Heart right ventricle (tissue), 16 donors: ENCODE measurements at regions not wholly inside any gene's neighbourhood (a gene's known extent, or its start where the extent isn't known, plus 50 kb on each side); places are given as distances from the start of the nearest gene placed in this dataset.

ENCODE experiments used
- ATAC-seq, 8 donors: fragments of 200-7000 bp; cut with Tn5 transposase; one replicate each; pipeline ENCODE4 v1.9.1; 2020; ENCODE audit warnings: mild to moderate bottlenecking in 8 of 8, moderate library complexity in 8 of 8, moderate number of reproducible peaks in 1 of 8
- DNase-seq, 2 donors: peaks; one replicate each; pipeline ENCODE4 v3.0.0-alpha.2; 2020
- H3K27ac ChIP-seq, 10 donors: fragments of 200-600 bp; sonication (generic) in 2 of 10; one replicate each; pipeline versions ENCODE4 v1.5.0 to v1.8.0; 2020 to 2022; ENCODE audit warnings: mild to moderate bottlenecking in 3 of 10
- H3K27me3 ChIP-seq, 7 donors: fragments of 200-600 bp; one replicate each; pipeline ENCODE4 v1.8.0; 2021 to 2022; ENCODE audit warnings: mild to moderate bottlenecking in 2 of 7
- H3K36me3 ChIP-seq, 9 donors: fragments of 200-600 bp; sonication (generic) in 1 of 9; one replicate each; pipeline versions ENCODE4 v1.5.0 to v1.8.0; 2020 to 2022; ENCODE audit warnings: mild to moderate bottlenecking in 2 of 9
- H3K4me1 ChIP-seq, 9 donors: fragments of 200-600 bp; sonication (generic) in 1 of 9; one replicate each; pipeline versions ENCODE4 v1.5.0 to v1.8.0; 2020 to 2022; ENCODE audit warnings: mild to moderate bottlenecking in 4 of 9
- H3K4me3 ChIP-seq, 10 donors: fragments of 200-600 bp; sonication (generic) in 2 of 10; one replicate each; pipeline versions ENCODE4 v1.5.0 to v1.8.0; 2020 to 2022; ENCODE audit warnings: mild to moderate bottlenecking in 7 of 10, moderate library complexity in 2 of 10
- H3K9me3 ChIP-seq, 11 donors: fragments of 200-600 bp in 10 of 11; sonication (generic) in 2 of 11; one replicate each; pipeline versions ENCODE4 v1.5.0 to v1.8.0; 2013 to 2022; ENCODE audit warnings: mild to moderate bottlenecking in 2 of 11, control low read depth in 1 of 11, moderate library complexity in 1 of 11
- WGBS, 2 donors: extraction: QIAGEN DNeasy Blood & Tissue Kit; methylation state at CpG; one replicate each; pipeline ENCODE4 v1.1.7; 2013; ENCODE audit warnings: inconsistent platforms in 1 of 2; 5-methylcytosine and 5-hydroxymethylcytosine counted together
- intact Hi-C, 10 donors: fragments of 100-400 bp; cut with DNase I; formaldehyde crosslinking; loops; one replicate each; pipeline versions ENCODE4 v1.11.1 to v1.14.2; 2022
- TF ChIP-seq, protein P1 (sequence below), 9 donors: fragments of 200-600 bp; sonication (generic) in 2 of 9; IDR thresholded peaks; one replicate each; pipeline versions ENCODE4 v1.5.0 to v1.8.0; 2021 to 2022; ENCODE audit warnings: antibody characterized with exemption in 9 of 9, mild to moderate bottlenecking in 5 of 9, moderate library complexity in 1 of 9
- donor health status: Arrhythmogenic right ventricular cardiomyopathy.
- donor health status: ischemic (EF 13 %, LVEDD 7.1; RV severe dilation, severe dysfunction).
- donor health status: healthy with polysubstance abuse.
- donor health status: DM: no; HTN: yes; CAD: no.
- donor health status: DM: no; HTN: no; CAD: no.
- donor health status: ischemic (EF 25% LVEDD 6.9; RV normal size, moderate dysfunction).
- donor health status: ischemic (EF 25% LVEDD 5.7; RV mildly dilated, moderate dysfunction).
- donor health status: healthy.
- donor health status: DM: yes; HTN: yes; CAD: no.
- donor health status: Ischemic cardiomyopathy.
- donor health status: ischemic (EF 35%, LVEDD 5.7; RV mildly dilated, moderate dysfunction).
- donor health status: nonischemic (EF 11% LVEDD 7.7; RV severe dilation, severe dysfunction).
- donor health status: DM: yes; HTN: yes; CAD: no.
- donor health status: PGD.
- donor health status: ischemic (EF 29% LVEDD 5.4; RV normal size, mild dysfunction).
- donor health status: nonischemic (EF 23%, LVEDD 6.1; RV moderate dilation, normal function).

DNA sequence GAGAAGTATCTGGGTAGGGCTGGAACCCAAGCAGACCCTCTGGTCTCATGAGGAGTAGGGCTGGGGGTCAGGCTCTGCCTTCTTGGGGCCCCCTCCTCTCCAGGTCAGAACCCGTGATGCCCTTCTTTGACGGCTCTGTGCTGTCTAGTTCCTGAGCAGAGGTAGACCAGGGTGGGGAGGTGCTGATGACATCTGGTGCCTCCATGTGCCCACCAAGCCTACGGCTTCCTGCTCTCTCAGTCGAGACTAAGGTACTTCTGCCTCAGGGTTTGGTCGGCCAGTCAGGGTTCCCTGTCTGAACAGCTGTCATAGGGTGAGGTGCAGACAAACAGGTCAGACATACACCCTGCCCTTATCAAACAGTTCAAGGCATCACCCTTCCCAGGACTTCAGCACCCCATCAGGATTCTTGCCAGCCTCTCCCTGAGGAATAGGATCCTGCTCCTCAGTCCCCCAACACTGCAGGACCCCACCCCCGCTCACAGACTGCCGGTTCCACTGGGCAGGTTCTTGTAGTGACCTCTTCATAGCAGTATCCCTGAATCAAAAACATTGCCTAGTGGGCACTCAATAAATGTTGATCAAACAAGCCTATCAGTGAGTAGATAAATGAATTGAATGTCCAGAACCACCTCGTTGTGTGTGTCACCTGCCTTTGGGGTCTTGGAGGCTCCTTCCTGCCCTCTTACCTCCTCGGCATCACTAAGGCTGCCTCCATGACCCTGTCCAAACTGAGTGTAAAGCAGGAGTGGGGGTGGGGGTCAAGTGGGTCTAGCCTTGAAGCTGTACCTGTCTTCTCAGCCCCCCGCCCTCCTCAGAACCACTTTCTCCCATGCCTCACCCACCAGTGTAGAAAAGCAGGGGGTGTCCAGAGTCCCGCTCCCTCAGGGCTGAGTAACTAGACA is 158.2 kb downstream of the BUD13 start:
- H3K4me1 ChIP-seq = no peaks in the 10 kb centered on the region
- no peak for ATAC-seq
- DNase-seq = no peak
- no peak overlapping the region for H3K4me3 ChIP-seq
- peaks cover 0 to 28% (median 8%) of the 10 kb centered on the region in 7 donors for H3K27me3 ChIP-seq
- peaks cover 0 to 3% (median 0%) of the 10 kb centered on the region in 11 donors for H3K9me3 ChIP-seq
- TF ChIP-seq, protein P1, sequence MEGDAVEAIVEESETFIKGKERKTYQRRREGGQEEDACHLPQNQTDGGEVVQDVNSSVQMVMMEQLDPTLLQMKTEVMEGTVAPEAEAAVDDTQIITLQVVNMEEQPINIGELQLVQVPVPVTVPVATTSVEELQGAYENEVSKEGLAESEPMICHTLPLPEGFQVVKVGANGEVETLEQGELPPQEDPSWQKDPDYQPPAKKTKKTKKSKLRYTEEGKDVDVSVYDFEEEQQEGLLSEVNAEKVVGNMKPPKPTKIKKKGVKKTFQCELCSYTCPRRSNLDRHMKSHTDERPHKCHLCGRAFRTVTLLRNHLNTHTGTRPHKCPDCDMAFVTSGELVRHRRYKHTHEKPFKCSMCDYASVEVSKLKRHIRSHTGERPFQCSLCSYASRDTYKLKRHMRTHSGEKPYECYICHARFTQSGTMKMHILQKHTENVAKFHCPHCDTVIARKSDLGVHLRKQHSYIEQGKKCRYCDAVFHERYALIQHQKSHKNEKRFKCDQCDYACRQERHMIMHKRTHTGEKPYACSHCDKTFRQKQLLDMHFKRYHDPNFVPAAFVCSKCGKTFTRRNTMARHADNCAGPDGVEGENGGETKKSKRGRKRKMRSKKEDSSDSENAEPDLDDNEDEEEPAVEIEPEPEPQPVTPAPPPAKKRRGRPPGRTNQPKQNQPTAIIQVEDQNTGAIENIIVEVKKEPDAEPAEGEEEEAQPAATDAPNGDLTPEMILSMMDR (IDR thresholded peaks at IDR 0.05) = no peak
- WGBS, 2 donors = 80% methylated on average over 11 of the region's 11 CpGs
- no peak overlapping the region for H3K27ac ChIP-seq
- intact Hi-C loops = no loop called here
- no peaks in the 10 kb centered on the region for H3K36me3 ChIP-seq

DNA sequence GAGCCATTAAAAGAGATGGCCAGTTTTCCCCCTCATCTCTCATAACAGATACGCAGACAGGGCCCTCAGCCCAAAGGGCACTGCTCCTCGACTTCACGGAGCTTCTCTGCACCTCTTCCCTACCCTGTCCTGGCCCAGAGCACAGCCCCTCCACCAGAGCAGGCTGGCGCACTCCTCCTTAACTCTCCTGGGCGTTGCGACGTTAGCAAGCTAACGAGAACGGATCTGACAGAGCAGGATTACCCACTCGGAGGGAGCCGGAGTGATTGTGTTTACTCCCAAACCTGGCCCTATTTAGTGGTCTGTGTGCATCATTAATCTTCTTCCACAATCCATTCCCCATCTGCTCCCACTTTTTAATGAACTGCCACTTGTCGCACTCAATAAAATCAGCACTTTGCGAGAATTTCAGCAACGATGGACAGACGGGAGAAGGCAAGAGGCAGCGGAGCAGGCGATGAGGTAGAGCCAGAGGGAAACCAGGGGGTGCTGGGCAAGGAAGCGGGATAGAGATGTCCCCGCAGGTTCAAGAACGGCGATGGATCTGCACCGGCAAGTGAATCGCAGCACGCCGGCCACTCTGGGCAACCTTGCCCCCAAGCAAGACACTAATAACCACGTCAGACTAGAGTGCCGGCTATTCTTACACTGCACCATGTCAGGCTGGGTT is 159.4 kb downstream of the BUD13 start:
- Histone ChIP-seq H3K9me3 (peaks cover 0 to 3% (median 0%) of the 10 kb centered on the region in 11 donors), H3K4me1 (no peaks in the 10 kb centered on the region), H3K27me3 (peaks cover 0 to 37% (median 11%) of the 10 kb centered on the region in 7 donors), H3K4me3 (no peak overlapping the region), H3K36me3 (no peaks in the 10 kb centered on the region), H3K27ac (no peak overlapping the region)
- TF ChIP-seq, protein P1 (IDR thresholded peaks at IDR 0.05) = no peak
- no peak for ATAC-seq
- 77 to 79% methylated on average over 27 of the region's 27 CpGs for WGBS, 2 donors
- DNase-seq = no peak
- intact Hi-C loops = no loop called here

DNA sequence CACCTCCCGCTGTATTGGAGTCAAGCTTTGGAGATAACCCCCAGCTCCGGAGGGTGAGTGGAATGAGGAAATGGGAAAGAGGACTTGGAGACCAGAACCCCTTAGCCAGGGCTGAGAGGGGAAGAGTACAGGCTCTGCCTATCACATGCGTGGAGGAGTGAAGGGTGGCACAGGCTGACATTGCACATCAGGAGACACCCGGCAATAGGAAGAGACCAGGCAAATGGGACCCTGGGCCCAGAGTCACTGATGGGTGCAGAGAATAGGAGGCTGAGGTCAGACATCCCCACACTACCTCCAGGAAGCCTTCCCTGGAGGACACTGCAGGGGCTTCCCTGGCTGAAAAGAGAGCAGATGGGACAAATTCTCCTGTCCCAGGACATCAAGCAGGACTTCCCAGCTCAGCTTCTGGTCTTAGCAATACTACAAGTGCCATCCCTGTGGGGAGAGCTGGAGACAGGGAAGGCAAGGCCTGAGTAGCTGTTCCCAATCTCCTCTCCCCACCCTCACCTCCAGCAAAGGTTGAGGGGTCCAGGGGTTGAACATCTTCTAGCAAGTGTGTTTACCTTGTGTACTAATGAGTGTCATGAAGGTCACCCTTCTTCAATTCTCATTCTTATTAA is 160.7 kb downstream of the BUD13 start:
- Histone ChIP-seq H3K27ac (no peak overlapping the region), H3K4me3 (no peak overlapping the region), H3K4me1 (no peaks in the 10 kb centered on the region), H3K36me3 (no peaks in the 10 kb centered on the region), H3K9me3 (peaks cover 0 to 3% (median 0%) of the 10 kb centered on the region in 11 donors), H3K27me3 (peaks cover 0 to 40% (median 17%) of the 10 kb centered on the region in 7 donors)
- intact Hi-C loops = no loop called here
- ATAC-seq (no peak), DNase-seq (no peak)
- TF ChIP-seq, protein P1 (IDR thresholded peaks at IDR 0.05) = no peak
- WGBS, 2 donors = 65 to 66% methylated on average over 4 of the region's 4 CpGs

DNA sequence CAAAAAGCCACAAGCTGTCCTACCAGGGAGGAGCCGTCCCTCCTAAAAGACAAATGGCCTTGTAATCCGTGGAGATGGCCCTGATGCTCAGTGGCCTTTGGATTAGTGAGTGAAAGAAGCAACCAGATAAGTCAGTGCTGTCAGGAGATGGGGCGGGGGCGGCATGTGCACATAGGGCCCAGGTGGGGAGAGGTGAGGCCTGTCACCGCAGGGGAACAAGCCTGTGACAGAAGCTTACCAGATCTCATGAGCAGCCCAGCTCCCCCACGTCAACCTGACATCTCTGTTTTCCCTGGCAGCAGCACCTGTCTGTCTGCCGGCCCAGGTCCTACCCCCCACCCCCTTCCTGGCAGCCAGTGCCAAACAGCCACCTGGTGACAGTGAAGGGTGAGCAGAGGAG is 162.6 kb downstream of the BUD13 start:
- 61 to 64% methylated on average over 7 of the region's 7 CpGs for WGBS, 2 donors
- ATAC-seq (no peak), DNase-seq (no peak)
- Histone ChIP-seq H3K4me1 (no peaks in the 10 kb centered on the region), H3K36me3 (no peaks in the 10 kb centered on the region), H3K27me3 (peaks cover 0 to 42% (median 17%) of the 10 kb centered on the region in 7 donors), H3K4me3 (no peak overlapping the region), H3K9me3 (peaks cover 0 to 3% (median 0%) of the 10 kb centered on the region in 11 donors), H3K27ac (no peak overlapping the region)
- TF ChIP-seq, protein P1 (IDR thresholded peaks at IDR 0.05) = no peak
- intact Hi-C loops = no loop called here
